Hematopoietic multipotent progenitor cell treated with erythropoietin and hydrocortisone succinate and interleukin-3 and kit ligand, for 6 days (in vitro differentiated cells): ENCODE measurements at regions not wholly inside any gene's neighbourhood (a gene's known extent, or its start where the extent isn't known, plus 50 kb on each side); places are given as distances from the start of the nearest gene placed in this dataset.
"Not testable (repeated sequence)": the region's sequence is repeated elsewhere in the genome, so short reads cannot be mapped to it uniquely, and the experiment has no call there.

Experiments used
- DNase-seq: peaks from one replicate; pipeline ENCODE4 v3.0.0-alpha.2; 2015

- DNase-seq: no peak
Measured at GRCh38 chr3:169029674-169030285, 633.7 kb downstream of the MECOM start.

GRCh38 chr3:169028716-169029115, 634.8 kb downstream of the MECOM start:
- no peak for DNase-seq

GRCh38 chr3:169026543-169027182, 636.8 kb downstream of the MECOM start:
- no peak for DNase-seq

- no peak for DNase-seq
Measured at GRCh38 chr3:169022457-169022856, 641.1 kb downstream of the MECOM start.

- no peak for DNase-seq
Measured at GRCh38 chr3:169020371-169020770, 643.1 kb downstream of the MECOM start.

GRCh38 chr3:169009453-169009852, 654.1 kb downstream of the MECOM start:
- DNase-seq: no peak

GRCh38 chr3:169008776-169009358, 654.6 kb downstream of the MECOM start:
- no peak for DNase-seq

GRCh38 chr3:169007145-169007544, 656.4 kb downstream of the MECOM start:
- DNase-seq: no peak

- DNase-seq: not testable (repeated sequence)
Measured at GRCh38 chr3:169006398-169006797, 657.1 kb downstream of the MECOM start.

GRCh38 chr3:169002689-169003088, 660.8 kb downstream of the MECOM start:
- DNase-seq: no peak

GRCh38 chr3:168998792-168999191, 664.7 kb downstream of the MECOM start:
- DNase-seq: no peak

- DNase-seq: no peak
Measured at GRCh38 chr3:168997488-168997887, 666.0 kb downstream of the MECOM start.

GRCh38 chr3:168996622-168997021, 666.9 kb downstream of the MECOM start:
- peak; percentile 19 for DNase-seq

- no peak for DNase-seq
Measured at GRCh38 chr3:168995129-168995528, 668.4 kb downstream of the MECOM start.

GRCh38 chr3:168991803-168992202, 671.7 kb downstream of the MECOM start:
- DNase-seq: no peak

GRCh38 chr3:168990621-168991020, 672.9 kb downstream of the MECOM start:
- no peak for DNase-seq

- DNase-seq: peak; percentile 17
Measured at GRCh38 chr3:168990134-168990533, 673.4 kb downstream of the MECOM start.

- no peak for DNase-seq
Measured at GRCh38 chr3:168989396-168989795, 674.1 kb downstream of the MECOM start.

GRCh38 chr3:168988853-168989252, 674.7 kb downstream of the MECOM start:
- no peak for DNase-seq

- DNase-seq: no peak
Measured at GRCh38 chr3:168984872-168985271, 678.6 kb downstream of the MECOM start.

- no peak for DNase-seq
Measured at GRCh38 chr3:168983046-168983445, 680.5 kb downstream of the MECOM start.

- DNase-seq: no peak
Measured at GRCh38 chr3:168981396-168981795, 682.1 kb downstream of the MECOM start.

GRCh38 chr3:168977716-168978374, 685.7 kb downstream of the MECOM start:
- DNase-seq: no peak

- DNase-seq: no peak
Measured at GRCh38 chr3:168976969-168977368, 686.5 kb downstream of the MECOM start.
